ENCODE measurements at regions not wholly inside any gene's neighbourhood (a gene's known extent, or its start where the extent isn't known, plus 50 kb on each side); places are given as distances from the start of the nearest gene placed in this dataset.
"Not testable (repeated sequence)": the region's sequence is repeated elsewhere in the genome, so short reads cannot be mapped to it uniquely, and the experiment has no call there.

DNA sequence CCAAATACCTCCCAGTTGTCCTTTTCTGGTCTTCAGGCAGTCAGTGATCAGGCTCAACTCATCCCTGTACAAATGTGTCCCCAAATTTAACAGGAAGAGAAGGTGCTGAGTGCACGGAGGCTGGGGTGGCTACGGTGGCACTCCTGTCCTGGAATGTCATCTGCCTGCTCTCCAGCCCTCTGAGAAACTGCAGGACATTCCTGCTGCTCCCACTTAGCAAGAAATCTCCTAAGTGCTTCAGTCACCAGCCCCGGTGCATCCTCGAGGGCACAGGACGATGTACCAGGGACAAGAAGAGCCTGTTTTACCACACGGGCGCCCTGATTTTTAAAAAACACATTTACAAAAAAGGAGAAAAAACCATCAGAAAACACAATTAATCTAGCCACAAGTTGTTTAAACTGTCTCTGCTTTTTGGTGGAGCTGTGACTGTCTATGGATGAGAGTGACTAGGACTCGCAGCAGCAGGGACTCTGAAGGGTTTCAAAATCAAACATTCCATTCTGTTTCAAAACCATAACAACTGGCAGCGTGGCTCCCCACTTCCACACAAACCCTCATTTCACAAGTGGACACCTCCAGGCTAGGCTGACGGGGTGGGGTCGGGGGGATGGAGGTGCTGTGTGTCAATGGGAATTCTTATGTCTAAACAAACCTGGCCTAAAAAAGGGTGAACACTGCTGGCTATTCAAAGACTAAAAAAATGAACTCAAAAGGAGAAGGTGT is 65.3 kb upstream of the CNEP1R1 start:
- H3K4me3 Mint-ChIP-seq, result no peak overlapping the region
- no peak overlapping the region for H3K27ac Mint-ChIP-seq
- H3K4me1 Mint-ChIP-seq, result no peaks in the 10 kb centered on the region
- H3K27me3 Mint-ChIP-seq, result peaks cover 28% of the 10 kb centered on the region
- no peaks in the 10 kb centered on the region for H3K36me3 Mint-ChIP-seq
- no peak for ATAC-seq
- H3K9me3 Mint-ChIP-seq, result no peaks in the 10 kb centered on the region

DNA sequence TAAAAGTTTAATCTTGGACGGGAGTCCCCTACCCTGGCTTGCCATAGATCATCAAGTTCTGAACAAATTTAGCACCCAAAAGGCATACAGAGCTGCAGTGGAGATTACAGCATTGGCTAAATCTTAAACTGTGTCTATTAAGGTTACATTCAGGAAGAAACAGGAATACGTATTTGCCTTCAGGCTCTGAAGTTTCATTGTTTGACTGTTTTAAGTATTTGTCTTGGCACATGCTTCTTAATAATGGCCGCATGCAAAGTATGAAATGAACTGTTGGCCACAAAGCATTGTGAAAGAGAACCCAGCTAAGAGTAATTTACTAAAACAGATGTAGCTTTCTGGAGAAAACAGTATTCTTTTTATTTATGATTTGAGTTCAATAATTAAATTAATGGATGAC is 63.9 kb upstream of the CNEP1R1 start:
- H3K27ac Mint-ChIP-seq, result no peak overlapping the region
- H3K4me1 Mint-ChIP-seq, result no peaks in the 10 kb centered on the region
- H3K27me3 Mint-ChIP-seq, result peaks cover 40% of the 10 kb centered on the region
- no peak for ATAC-seq
- no peaks in the 10 kb centered on the region for H3K9me3 Mint-ChIP-seq
- no peak overlapping the region for H3K4me3 Mint-ChIP-seq
- H3K36me3 Mint-ChIP-seq, result no peaks in the 10 kb centered on the region

DNA sequence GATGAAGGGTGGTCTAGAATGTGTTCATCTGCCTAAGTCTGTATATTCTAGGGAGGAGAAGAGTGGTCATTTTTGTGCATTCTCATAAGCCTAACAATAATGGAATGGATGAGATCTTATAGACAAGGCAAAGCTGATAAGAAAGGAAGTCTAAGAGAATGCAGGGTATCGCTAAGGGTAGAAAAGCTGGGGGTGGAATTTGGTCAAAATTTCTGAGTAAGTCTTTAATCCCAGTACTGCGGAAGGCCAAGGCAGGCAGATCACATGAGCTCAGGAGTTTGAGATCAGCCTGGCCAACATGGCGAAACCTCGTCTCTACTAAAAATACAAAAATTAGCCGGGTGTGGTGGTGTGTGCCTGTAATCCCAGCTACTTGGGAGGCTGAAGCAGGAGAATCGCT is 62.5 kb upstream of the CNEP1R1 start:
- H3K4me1 Mint-ChIP-seq, ATAC-seq, H3K27ac Mint-ChIP-seq, H3K36me3 Mint-ChIP-seq, H3K4me3 Mint-ChIP-seq, H3K9me3 Mint-ChIP-seq: not testable (repeated sequence)
- H3K27me3 Mint-ChIP-seq, result peaks cover 36% of the 10 kb centered on the region

DNA sequence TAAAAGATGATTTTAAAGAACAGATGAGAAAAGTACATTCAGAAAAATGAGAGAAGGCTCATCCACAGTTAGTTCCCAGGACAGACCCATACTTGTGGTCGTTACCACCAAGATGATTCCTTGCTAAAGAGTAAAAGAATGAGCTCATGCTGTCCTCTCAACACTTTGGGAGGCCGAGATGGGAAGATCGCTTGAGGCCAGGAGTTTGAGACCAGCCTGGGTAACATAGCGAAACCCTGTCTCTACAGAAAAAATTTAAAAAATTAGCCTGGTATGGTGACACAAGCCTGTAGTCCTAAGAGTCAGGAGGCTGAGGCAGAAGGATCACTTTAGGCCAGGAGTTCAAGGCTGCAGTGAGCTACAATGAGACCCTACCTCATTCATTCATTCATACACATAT is 60.7 kb upstream of the CNEP1R1 start:
- H3K4me3 Mint-ChIP-seq, result no peak overlapping the region
- no peaks in the 10 kb centered on the region for H3K36me3 Mint-ChIP-seq
- no peak overlapping the region for H3K27ac Mint-ChIP-seq
- no peak for ATAC-seq
- H3K9me3 Mint-ChIP-seq, result no peaks in the 10 kb centered on the region
- no peaks in the 10 kb centered on the region for H3K4me1 Mint-ChIP-seq
- H3K27me3 Mint-ChIP-seq, result peaks cover 50% of the 10 kb centered on the region

DNA sequence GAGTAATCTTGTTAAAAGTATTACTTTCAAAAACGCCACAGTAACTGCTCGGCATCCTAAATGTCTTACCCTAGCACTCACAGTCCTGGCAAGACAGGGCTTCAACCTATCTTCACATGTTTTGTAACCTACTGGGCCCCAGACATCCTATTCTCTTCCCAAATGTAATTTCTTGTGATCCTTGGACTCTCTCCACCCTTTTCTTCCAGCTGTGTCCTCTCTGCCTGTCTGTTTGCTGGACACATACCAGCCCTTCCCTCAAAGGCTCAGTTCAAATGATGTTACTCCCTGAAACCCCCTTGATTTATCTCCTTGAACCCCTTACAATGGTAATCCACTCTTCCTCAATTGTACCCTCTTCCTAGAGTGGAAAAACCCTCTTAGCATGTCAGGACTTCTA is 60.1 kb upstream of the CNEP1R1 start:
- Mint-ChIP-seq H3K9me3 (no peaks in the 10 kb centered on the region), H3K4me1 (no peaks in the 10 kb centered on the region), H3K27me3 (peaks cover 57% of the 10 kb centered on the region), H3K27ac (no peak overlapping the region), H3K36me3 (no peaks in the 10 kb centered on the region), H3K4me3 (no peak overlapping the region)
- ATAC-seq, result no peak

DNA sequence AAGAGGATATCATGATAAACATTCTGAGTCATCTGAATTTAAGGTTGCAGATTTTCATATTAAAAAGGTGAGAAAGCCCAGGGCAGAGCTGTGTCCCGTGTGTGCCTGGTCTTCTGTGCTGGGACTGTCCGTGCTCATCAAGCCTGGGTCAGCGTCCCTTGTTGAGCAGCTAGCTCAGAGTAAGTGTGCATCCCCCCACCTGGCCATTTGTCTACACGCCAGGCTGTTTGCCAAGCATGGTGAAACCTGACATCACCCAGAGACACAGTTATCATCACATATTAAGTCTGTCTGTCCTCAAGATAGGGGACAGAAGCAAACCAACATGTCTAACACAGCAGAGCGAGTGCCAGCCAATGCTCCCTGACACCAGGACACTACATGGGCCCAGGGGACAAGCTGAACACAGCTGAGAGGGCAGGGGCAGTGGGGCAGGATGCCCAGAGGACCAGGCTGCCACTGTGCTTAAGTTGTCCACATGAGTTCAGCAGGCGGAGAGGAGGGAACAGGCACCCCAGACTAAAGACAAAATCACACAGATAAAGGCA is 57.9 kb upstream of the CNEP1R1 start:
- no peak overlapping the region for H3K4me3 Mint-ChIP-seq
- H3K36me3 Mint-ChIP-seq, result no peaks in the 10 kb centered on the region
- H3K27ac Mint-ChIP-seq, result no peak overlapping the region
- no peaks in the 10 kb centered on the region for H3K9me3 Mint-ChIP-seq
- peak; percentile 42 for ATAC-seq
- no peaks in the 10 kb centered on the region for H3K4me1 Mint-ChIP-seq
- peaks cover 52% of the 10 kb centered on the region for H3K27me3 Mint-ChIP-seq

DNA sequence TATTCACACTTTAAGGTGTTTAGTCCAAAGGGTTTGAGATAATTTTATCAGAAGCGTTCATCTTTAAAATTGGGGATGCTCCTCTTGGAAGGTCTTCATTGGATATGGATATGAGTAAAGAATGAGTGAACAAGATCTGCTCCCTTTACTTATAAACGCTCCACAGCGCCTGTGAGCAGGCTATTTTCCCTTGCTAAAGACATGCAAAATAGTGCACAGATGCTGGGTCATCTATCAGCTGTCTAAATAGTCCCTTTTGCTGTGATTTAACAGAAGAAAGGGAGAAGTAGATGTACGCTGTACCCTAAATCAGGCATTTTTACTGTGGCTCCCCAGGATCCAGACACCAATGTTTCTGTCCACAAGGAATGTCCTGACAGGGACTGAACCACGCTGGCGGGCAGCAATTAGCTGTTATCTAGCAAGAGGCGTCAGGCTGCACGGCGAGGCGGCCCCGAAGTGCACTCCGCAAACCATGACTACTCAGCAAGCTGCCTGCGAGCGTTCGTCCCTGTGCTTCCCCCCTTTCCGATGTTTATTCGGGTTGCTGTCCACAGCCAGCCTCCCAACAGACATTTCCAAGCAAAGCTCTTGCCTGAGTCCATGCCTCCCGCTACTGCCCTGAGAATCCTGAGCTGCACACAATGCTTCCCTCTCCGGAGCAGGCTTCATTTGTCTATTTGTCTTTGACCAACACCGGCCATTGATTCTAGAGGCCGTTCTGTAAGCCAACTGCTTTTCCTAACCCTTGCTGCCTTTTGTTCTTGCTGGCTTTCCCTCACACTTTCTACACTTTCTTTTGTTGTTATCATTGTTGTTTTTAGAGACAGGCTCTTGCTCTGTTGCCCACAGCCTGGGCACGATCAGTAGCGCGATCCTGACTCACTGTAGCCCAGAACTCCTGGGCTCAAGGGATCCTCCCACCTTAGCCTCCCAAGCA is 55.7 kb upstream of the CNEP1R1 start:
- H3K36me3 Mint-ChIP-seq, result no peaks in the 10 kb centered on the region
- no peak for ATAC-seq

DNA sequence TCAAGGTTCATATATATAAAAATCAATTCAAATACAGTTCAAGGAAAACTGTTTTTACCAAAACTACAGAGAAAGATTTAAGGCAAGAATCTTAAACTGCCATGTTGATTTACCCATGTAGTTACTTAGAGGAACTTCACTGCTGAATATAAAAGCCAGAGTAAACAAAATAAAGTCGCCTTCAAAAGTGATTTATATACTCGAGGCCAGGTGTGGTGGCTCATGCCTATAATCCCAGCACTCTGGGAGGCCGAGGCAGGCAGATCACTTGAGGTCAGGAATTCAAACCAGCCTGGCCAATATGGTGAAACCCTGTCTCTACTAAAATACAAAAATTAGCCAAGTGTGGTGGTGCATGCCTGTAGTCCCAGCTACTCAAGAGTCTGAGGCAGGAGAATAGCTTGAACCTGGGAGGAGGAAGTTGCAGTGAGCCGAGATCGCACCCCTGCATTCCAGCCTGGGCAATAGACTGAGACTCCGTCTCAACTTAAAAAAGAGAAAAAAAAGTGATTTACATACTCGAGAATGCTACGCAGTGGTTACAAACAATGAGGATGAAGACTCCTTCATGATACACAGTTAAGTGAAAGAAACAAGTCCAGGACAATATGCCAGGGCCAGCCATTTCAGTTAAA is 54.1 kb upstream of the CNEP1R1 start:
- Mint-ChIP-seq H3K36me3 (no peaks in the 10 kb centered on the region), H3K27me3 (peaks cover 32% of the 10 kb centered on the region), H3K4me3 (no peak overlapping the region), H3K9me3 (no peaks in the 10 kb centered on the region), H3K4me1 (no peaks in the 10 kb centered on the region), H3K27ac (no peak overlapping the region)
- no peak for ATAC-seq

More for the DNA sequence above, 55.7 kb upstream of the CNEP1R1 start:
- Mint-ChIP-seq H3K27me3 (peaks cover 45% of the 10 kb centered on the region), H3K9me3 (no peaks in the 10 kb centered on the region), H3K4me3 (no peak overlapping the region), H3K4me1 (no peaks in the 10 kb centered on the region), H3K27ac (no peak overlapping the region)

DNA sequence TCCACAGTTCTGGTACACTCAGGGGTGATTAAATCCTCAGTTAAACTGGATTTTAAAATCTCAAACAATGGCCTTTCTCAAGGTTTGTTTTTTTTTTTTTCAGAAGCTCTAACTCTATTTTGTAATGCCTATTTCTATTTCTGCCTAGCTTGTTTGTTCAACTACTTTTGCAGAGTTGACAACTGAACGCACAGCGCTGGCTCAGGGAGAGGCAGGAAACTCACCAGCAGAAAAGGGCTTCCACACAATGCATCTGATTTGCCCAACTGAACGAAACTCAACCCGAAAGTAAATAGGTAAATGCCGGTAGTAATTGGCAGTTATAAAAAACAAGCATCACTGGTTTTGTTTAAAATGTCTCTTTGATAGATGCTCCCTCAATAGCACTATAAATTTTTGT is 52.7 kb upstream of the CNEP1R1 start:
- Mint-ChIP-seq H3K4me3 (no peak overlapping the region), H3K27ac (no peak overlapping the region), H3K9me3 (no peaks in the 10 kb centered on the region), H3K36me3 (no peaks in the 10 kb centered on the region), H3K4me1 (no peaks in the 10 kb centered on the region), H3K27me3 (peaks cover 26% of the 10 kb centered on the region)
- no peak for ATAC-seq

DNA sequence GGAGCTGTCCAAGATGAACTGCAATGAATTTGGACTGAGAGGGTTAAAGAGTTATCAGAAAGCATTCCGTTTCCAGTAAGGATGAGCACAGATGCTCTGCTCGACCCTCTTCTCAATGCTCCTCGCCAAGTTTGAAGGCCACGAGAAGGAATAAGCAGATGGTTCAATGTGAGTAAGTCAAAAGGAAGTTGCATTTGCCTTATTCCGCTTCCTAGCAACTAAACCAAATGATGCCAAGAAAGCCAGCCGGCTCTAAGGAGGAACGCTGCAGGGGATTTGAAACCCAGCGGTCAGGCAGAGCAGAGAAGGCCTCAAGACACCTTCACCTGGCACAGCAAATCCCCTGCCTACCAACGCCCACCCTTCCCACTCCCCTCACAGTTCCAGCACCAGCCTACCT is 52.1 kb upstream of the CNEP1R1 start:
- Mint-ChIP-seq H3K9me3 (peaks cover 5% of the 10 kb centered on the region), H3K4me1 (no peaks in the 10 kb centered on the region), H3K4me3 (no peak overlapping the region), H3K27me3 (peaks cover 19% of the 10 kb centered on the region), H3K36me3 (no peaks in the 10 kb centered on the region), H3K27ac (no peak overlapping the region)
- no peak for ATAC-seq
